PC-9 (cell line): ENCODE measurements at regions not wholly inside any gene's neighbourhood (a gene's known extent, or its start where the extent isn't known, plus 50 kb on each side); places are given as distances from the start of the nearest gene placed in this dataset.

Experiments used
- BruUV-seq: library from RNA; stranded (reverse); fragments of 400-500 nt; replicated peaks from 2 replicates; lab custom pipeline; 2021; lab: Mats Ljungman, UMichigan
- CTCF ChIA-PET: fragments of 300-600 bp; sonication (Branson Sonifier 250); formaldehyde crosslinking; loops from one replicate; lab custom pipeline; 2022; ENCODE audit warnings: antibody characterized with exemption; lab: Charles Lee
- POLR2A ChIA-PET: fragments of 300-600 bp; sonication (Branson Sonifier 250); formaldehyde crosslinking; loops from one replicate; lab custom pipeline; 2022; ENCODE audit warnings: antibody characterized with exemption; ENCODE audit not compliant: unreplicated experiment; lab: Charles Lee
- DNase-seq, 2 experiments: peaks; one replicate each; pipeline versions ENCODE4 v3.0.0 to v3.0.0-alpha.2; 2015 to 2022; ENCODE audit warnings: mixed read lengths in 1 of 2
- H2AFZ ChIP-seq: fragments of 200-600 bp; sonication (generic); 2 replicates; pipeline ENCODE4 v1.8.1; 2017; ENCODE audit warnings: antibody characterized with exemption
- H3F3A ChIP-seq: fragments of 200-600 bp; sonication (generic); 2 replicates; pipeline ENCODE4 v1.8.1; 2017; ENCODE audit warnings: antibody characterized with exemption, mild to moderate bottlenecking, low read depth; ENCODE audit not compliant: insufficient read depth
- H3K27ac ChIP-seq: fragments of 200-600 bp; sonication (generic); 2 replicates; pipeline ENCODE4 v1.6.1; 2016; ENCODE audit warnings: mixed run types
- H3K27me3 ChIP-seq: fragments of 200-600 bp; sonication (generic); 2 replicates; pipeline ENCODE4 v1.6.1; 2016; ENCODE audit warnings: low read depth, mixed run types; ENCODE audit not compliant: insufficient read depth
- H3K36me3 ChIP-seq: fragments of 200-600 bp; sonication (generic); 2 replicates; pipeline ENCODE4 v1.6.1; 2016; ENCODE audit warnings: low read depth, mixed run types
- H3K4me1 ChIP-seq: fragments of 200-600 bp; sonication (generic); replicated peaks from 2 replicates; pipeline ENCODE4 v1.6.1; 2016; ENCODE audit warnings: mixed run types; ENCODE audit not compliant: insufficient read depth
- H3K4me2 ChIP-seq: fragments of 200-600 bp; sonication (generic); 2 replicates; pipeline ENCODE4 v1.6.1; 2017; ENCODE audit warnings: mixed run types
- H3K4me3 ChIP-seq: fragments of 200-600 bp; sonication (generic); 2 replicates; pipeline ENCODE4 v1.6.1; 2016; ENCODE audit warnings: mixed run types
- H3K79me2 ChIP-seq: fragments of 200-600 bp; sonication (generic); 2 replicates; pipeline ENCODE4 v1.6.1; 2017; ENCODE audit warnings: low read depth, mixed run types
- H3K9me2 ChIP-seq: fragments of 200-600 bp; sonication (generic); 2 replicates; pipeline ENCODE4 v1.8.1; 2017; ENCODE audit warnings: mild to moderate bottlenecking; ENCODE audit not compliant: insufficient read depth
- H3K9me3 ChIP-seq: fragments of 200-600 bp; sonication (generic); 2 replicates; pipeline ENCODE4 v1.8.1; 2016; ENCODE audit warnings: low read depth; ENCODE audit not compliant: insufficient read depth
- H4K20me1 ChIP-seq: fragments of 200-600 bp; sonication (generic); 2 replicates; pipeline ENCODE4 v1.8.1; 2017; ENCODE audit not compliant: insufficient read depth
- EZH2 ChIP-seq: fragments of 200-600 bp; sonication (generic); IDR thresholded peaks from 2 replicates; pipeline ENCODE4 v1.8.0; 2017; ENCODE audit warnings: antibody characterized with exemption, low read depth
- intact Hi-C: fragments of 100-400 bp; cut with micrococcal nuclease; formaldehyde crosslinking; loops from one replicate; pipeline ENCODE4 v1.10.0; 2022; ENCODE audit not compliant: unreplicated experiment
- TF ChIP-seq, protein P1 (sequence below): fragments of 200-600 bp; sonication (generic); conservative IDR thresholded peaks from 2 replicates; pipeline ENCODE4 v1.6.1; 2017; ENCODE audit warnings: mixed run types, antibody characterized with exemption, mild to moderate bottlenecking, moderate library complexity

DNA sequence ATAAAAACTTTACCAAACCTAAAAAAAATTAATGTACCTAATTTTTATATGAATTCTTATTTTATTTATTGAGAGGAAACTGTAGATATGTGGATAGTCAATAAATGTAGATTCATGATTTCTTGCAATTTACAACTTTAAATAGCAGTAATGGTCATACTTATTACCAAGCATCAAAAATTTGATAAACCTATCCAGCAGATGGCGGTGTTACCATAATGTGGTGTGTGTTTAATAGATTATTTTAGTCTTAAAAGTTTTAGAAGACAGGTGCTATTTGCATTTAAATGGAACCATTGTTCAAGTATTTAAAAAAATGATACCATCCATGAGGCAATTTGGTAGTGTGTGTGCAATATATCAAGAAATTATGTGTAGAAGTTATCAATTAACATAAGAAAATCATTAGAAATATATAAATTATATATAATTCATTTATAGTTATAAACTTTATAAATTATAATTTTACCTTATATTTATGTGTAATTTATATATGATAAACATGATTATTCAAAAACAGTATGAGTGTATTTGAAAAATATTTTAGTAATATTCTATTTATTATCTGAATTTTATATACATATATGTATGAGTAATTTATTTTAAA lies 176.0 kb upstream of the BCHE start:
- intact Hi-C loops = loop anchor here (2.0 to 5.0 kb wide), 2 partner anchors 676 to 1020 kb away; no protein-coding TSS in a partner anchor
- CTCF ChIA-PET = no interaction called here

DNA sequence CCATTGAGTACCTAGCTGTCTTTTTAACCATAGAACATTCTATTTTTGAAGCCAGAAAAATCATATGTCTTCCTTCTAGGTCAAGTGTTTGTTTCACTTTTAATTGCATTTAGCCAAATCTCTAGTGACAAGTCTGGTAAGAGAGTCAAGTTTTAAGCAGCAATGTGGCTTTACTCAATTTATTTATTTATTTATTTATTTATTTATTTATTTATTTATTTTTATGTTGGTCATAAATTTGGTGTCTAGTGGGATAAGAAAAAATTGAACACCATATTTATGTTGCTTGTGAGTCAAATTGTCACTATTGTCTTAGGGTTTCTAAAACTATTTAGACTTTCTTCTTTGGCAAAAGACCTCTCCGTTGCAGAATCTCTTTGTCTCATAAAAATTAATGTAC lies 174.5 kb upstream of the BCHE start:
- CTCF ChIA-PET = no interaction called here
- Histone ChIP-seq H3F3A (no peaks in the 10 kb centered on the region), H3K4me1 (no peaks in the 10 kb centered on the region), H3K27ac (no peak overlapping the region), H3K9me2 (no peaks in the 10 kb centered on the region), H3K27me3 (no peaks in the 10 kb centered on the region), H4K20me1 (no peaks in the 10 kb centered on the region), H3K4me3 (no peak overlapping the region), H3K4me2 (no peak overlapping the region), H3K36me3 (0 out of 2 replicates have a peak, but pooled peaks cover 2% of the 10 kb centered on the region), H3K79me2 (no peaks in the 10 kb centered on the region), H3K9me3 (no peaks in the 10 kb centered on the region), H2AFZ (no peak overlapping the region)
- intact Hi-C loops = loop anchor here (2.0 to 5.0 kb wide), 2 partner anchors 674 to 1021 kb away; no protein-coding TSS in a partner anchor
- POLR2A ChIA-PET = interaction anchor here (0.7 kb wide), 1 partner anchor 130 kb away, joined by 5 read pairs; no protein-coding TSS in a partner anchor
- DNase-seq = no peak
- TF ChIP-seq, protein P1, sequence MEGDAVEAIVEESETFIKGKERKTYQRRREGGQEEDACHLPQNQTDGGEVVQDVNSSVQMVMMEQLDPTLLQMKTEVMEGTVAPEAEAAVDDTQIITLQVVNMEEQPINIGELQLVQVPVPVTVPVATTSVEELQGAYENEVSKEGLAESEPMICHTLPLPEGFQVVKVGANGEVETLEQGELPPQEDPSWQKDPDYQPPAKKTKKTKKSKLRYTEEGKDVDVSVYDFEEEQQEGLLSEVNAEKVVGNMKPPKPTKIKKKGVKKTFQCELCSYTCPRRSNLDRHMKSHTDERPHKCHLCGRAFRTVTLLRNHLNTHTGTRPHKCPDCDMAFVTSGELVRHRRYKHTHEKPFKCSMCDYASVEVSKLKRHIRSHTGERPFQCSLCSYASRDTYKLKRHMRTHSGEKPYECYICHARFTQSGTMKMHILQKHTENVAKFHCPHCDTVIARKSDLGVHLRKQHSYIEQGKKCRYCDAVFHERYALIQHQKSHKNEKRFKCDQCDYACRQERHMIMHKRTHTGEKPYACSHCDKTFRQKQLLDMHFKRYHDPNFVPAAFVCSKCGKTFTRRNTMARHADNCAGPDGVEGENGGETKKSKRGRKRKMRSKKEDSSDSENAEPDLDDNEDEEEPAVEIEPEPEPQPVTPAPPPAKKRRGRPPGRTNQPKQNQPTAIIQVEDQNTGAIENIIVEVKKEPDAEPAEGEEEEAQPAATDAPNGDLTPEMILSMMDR = no peak
- no peak for TF ChIP-seq EZH2
- BruUV-seq = no TSS peak

More for the DNA sequence above, 176.0 kb upstream of the BCHE start:
- H3K36me3 ChIP-seq = 0 out of 2 replicates have a peak, but pooled peaks cover 2% of the 10 kb centered on the region
- no peaks in the 10 kb centered on the region for H3K9me2 ChIP-seq
- no peaks in the 10 kb centered on the region for H4K20me1 ChIP-seq
- no peak overlapping the region for H3K4me3 ChIP-seq
- H2AFZ ChIP-seq = no peak overlapping the region
- H3K27me3 ChIP-seq = no peaks in the 10 kb centered on the region
- H3K9me3 ChIP-seq = no peaks in the 10 kb centered on the region
- H3K4me2 ChIP-seq = no peak overlapping the region
- no peaks in the 10 kb centered on the region for H3K79me2 ChIP-seq
- TF ChIP-seq EZH2 = no peak
- TF ChIP-seq, protein P1 = peak; percentile 82
- no peaks in the 10 kb centered on the region for H3F3A ChIP-seq
- H3K27ac ChIP-seq = no peak overlapping the region
- BruUV-seq = no TSS peak
- DNase-seq = peak in 1 of 2 experiments; percentile 11
- POLR2A ChIA-PET = interaction anchor here (0.6 kb wide), 1 partner anchor 164 kb away, joined by 3 read pairs; no protein-coding TSS in a partner anchor
- H3K4me1 ChIP-seq = no peaks in the 10 kb centered on the region

DNA sequence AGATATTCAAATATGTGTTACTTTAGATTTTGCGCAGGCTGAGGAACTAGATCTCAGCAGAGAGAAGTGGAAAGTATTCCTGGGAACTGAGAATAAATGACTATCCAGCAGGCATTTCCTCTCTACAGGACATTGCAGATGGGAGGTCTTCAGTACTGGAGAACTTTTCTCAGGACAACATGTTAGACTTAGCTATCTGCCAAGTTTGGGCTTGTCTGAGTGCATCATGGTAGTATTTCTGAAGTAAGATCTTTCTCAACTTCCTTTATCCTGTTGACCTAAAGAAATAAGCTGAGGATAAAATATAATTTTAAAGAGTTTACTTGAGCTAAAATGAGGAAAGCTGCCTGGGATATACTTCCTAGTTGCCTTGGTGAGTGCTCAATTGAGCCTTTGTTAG lies 167.9 kb upstream of the BCHE start:
- Histone ChIP-seq H3F3A (no peaks in the 10 kb centered on the region), H3K9me3 (no peaks in the 10 kb centered on the region), H3K36me3 (no peaks in the 10 kb centered on the region), H2AFZ (no peak overlapping the region), H3K4me3 (no peak overlapping the region), H3K79me2 (no peaks in the 10 kb centered on the region), H3K27ac (no peak overlapping the region), H3K4me1 (no peaks in the 10 kb centered on the region), H3K9me2 (no peaks in the 10 kb centered on the region; the same call in 1 of the 2 replicates), H3K4me2 (no peak overlapping the region), H4K20me1 (no peaks in the 10 kb centered on the region), H3K27me3 (no peaks in the 10 kb centered on the region)
- BruUV-seq = no TSS peak
- ChIA-PET POLR2A (interaction anchor here (0.5 to 0.6 kb wide), 2 partner anchors 52 to 195 kb away, joined by 3 read pairs; no protein-coding TSS in a partner anchor), CTCF (no interaction called here)
- intact Hi-C loops = no loop called here
- no peak for DNase-seq
- TF ChIP-seq, protein P1 = no peak
- no peak for TF ChIP-seq EZH2
